Fibroblast of lung (primary cell): ENCODE measurements at regions not wholly inside any gene's neighbourhood (a gene's known extent, or its start where the extent isn't known, plus 50 kb on each side); places are given as distances from the start of the nearest gene placed in this dataset.

ENCODE experiments used
- EZH2 ChIP-seq: IDR thresholded peaks from 2 replicates; pipeline ENCODE4 v1.5.1; 2012; ENCODE audit warnings: low read length, control low read depth, mild to moderate bottlenecking; ENCODE audit errors: missing control alignments
- TF ChIP-seq, protein P1 (sequence below), 2 donors: IDR thresholded peaks in 1 of 2; conservative IDR thresholded peaks in 1 of 2; 1 replicate in 1 of 2; 2 replicates in 1 of 2; pipeline ENCODE4 v1.5.1; 2011 to 2012; ENCODE audit warnings: low read length in 2 of 2, control low read depth in 1 of 2, inconsistent platforms in 1 of 2, low read depth in 1 of 2, mild to moderate bottlenecking in 1 of 2

DNA sequence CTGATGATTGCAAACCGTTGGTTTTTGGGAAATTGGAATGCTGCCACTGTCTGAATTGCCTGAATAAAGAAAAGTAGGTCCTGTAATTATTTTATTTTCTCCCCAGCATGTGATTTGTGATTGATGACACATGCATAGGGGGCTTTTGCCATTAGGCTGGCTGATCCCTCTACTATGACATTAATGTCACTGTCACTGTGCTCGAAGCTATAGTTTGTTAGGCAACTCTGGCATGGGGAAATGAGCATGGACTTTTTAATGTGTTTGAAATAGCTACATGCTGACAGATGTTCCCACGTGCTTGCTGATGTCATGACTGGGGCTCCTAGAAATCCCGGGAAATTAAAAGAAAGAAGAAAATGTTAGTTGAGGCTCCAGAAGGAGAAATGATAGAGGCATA is 99.1 kb downstream of the HRH4 start:
- TF ChIP-seq, protein P1, sequence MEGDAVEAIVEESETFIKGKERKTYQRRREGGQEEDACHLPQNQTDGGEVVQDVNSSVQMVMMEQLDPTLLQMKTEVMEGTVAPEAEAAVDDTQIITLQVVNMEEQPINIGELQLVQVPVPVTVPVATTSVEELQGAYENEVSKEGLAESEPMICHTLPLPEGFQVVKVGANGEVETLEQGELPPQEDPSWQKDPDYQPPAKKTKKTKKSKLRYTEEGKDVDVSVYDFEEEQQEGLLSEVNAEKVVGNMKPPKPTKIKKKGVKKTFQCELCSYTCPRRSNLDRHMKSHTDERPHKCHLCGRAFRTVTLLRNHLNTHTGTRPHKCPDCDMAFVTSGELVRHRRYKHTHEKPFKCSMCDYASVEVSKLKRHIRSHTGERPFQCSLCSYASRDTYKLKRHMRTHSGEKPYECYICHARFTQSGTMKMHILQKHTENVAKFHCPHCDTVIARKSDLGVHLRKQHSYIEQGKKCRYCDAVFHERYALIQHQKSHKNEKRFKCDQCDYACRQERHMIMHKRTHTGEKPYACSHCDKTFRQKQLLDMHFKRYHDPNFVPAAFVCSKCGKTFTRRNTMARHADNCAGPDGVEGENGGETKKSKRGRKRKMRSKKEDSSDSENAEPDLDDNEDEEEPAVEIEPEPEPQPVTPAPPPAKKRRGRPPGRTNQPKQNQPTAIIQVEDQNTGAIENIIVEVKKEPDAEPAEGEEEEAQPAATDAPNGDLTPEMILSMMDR (conservative IDR thresholded peaks at IDR 0.05 in 1 of 2, IDR thresholded peaks at IDR 0.05 in 1 of 2; ENCODE audit: low read depth in 1 of 2, low read length in 2 of 2), result no peak
- TF ChIP-seq EZH2, result no peak
